MM.1S (cell line): ENCODE measurements at regions not wholly inside any gene's neighbourhood (a gene's known extent, or its start where the extent isn't known, plus 50 kb on each side); places are given as distances from the start of the nearest gene placed in this dataset.

ENCODE experiments used
- DNase-seq: peaks from one replicate; pipeline ENCODE4 v3.0.0-alpha.2; 2015
- H2AFZ ChIP-seq: fragments of 300-600 bp; sonication (generic); 2 replicates; pipeline ENCODE4 v1.6.0; 2016; ENCODE audit warnings: antibody characterized with exemption, low read length
- H3F3A ChIP-seq: fragments of 300-600 bp; sonication (generic); 2 replicates; pipeline ENCODE4 v1.6.1; 2016; ENCODE audit warnings: mild to moderate bottlenecking, antibody characterized with exemption, low read length, moderate library complexity, mixed read lengths; ENCODE audit not compliant: insufficient read depth
- H3K27ac ChIP-seq: fragments of 300-600 bp; sonication (generic); 2 replicates; pipeline ENCODE4 v1.5.1; 2016; ENCODE audit warnings: mild to moderate bottlenecking, low read length
- H3K27me3 ChIP-seq: fragments of 300-600 bp; sonication (generic); replicated peaks from 2 replicates; pipeline ENCODE4 v1.6.0; 2016; ENCODE audit warnings: low read length; ENCODE audit not compliant: insufficient read depth
- H3K36me3 ChIP-seq: fragments of 300-600 bp; sonication (generic); replicated peaks from 2 replicates; pipeline ENCODE4 v1.6.1; 2016; ENCODE audit warnings: mild to moderate bottlenecking, low read length, mixed read lengths; ENCODE audit not compliant: insufficient read depth
- H3K4me1 ChIP-seq: fragments of 300-600 bp; sonication (generic); 2 replicates; pipeline ENCODE4 v1.6.1; 2016; ENCODE audit warnings: low read length, mixed read lengths
- H3K4me2 ChIP-seq: fragments of 300-600 bp; sonication (generic); 2 replicates; pipeline ENCODE4 v1.6.0; 2016; ENCODE audit warnings: low read depth, low read length
- H3K4me3 ChIP-seq: fragments of 300-600 bp; sonication (generic); 2 replicates; pipeline ENCODE4 v1.5.1; 2016; ENCODE audit warnings: low read length, mixed read lengths
- H3K79me2 ChIP-seq: fragments of 300-600 bp; sonication (generic); 2 replicates; pipeline ENCODE4 v1.6.1; 2016; ENCODE audit warnings: mixed run types, low read length, mixed read lengths
- H3K9ac ChIP-seq: fragments of 300-600 bp; sonication (generic); 2 replicates; pipeline ENCODE4 v1.6.1; 2016; ENCODE audit warnings: low read length, mixed read lengths
- H3K9me2 ChIP-seq: fragments of 300-600 bp; sonication (generic); replicated peaks from 2 replicates; pipeline ENCODE4 v1.6.1; 2016; ENCODE audit warnings: mild to moderate bottlenecking, low read length, mixed read lengths; ENCODE audit not compliant: insufficient read depth
- H3K9me3 ChIP-seq: fragments of 300-600 bp; sonication (generic); replicated peaks from 2 replicates; pipeline ENCODE4 v1.6.1; 2016; ENCODE audit warnings: mild to moderate bottlenecking, low read length, mixed read lengths; ENCODE audit not compliant: insufficient read depth
- H4K20me1 ChIP-seq: fragments of 300-600 bp; sonication (generic); 2 replicates; pipeline ENCODE4 v1.6.1; 2016; ENCODE audit warnings: mild to moderate bottlenecking, low read length, moderate library complexity, mixed read lengths; ENCODE audit not compliant: insufficient read depth
- EZH2 ChIP-seq: fragments of 300-600 bp; sonication (generic); optimal IDR thresholded peaks from 2 replicates; pipeline ENCODE3; 2017; ENCODE audit warnings: low read depth, mild to moderate bottlenecking, antibody characterized with exemption, low read length, mixed read lengths
- EZH2phosphoT487 ChIP-seq: fragments of 300-600 bp; sonication (generic); IDR thresholded peaks from 2 replicates; pipeline ENCODE4 v1.6.1; 2018; ENCODE audit warnings: antibody characterized with exemption, low read length
- TF ChIP-seq, protein P1 (sequence below): fragments of 300-600 bp; sonication (generic); IDR thresholded peaks from 2 replicates; pipeline ENCODE4 v1.5.1; 2016; ENCODE audit warnings: antibody characterized with exemption, low read length, mixed read lengths

GRCh38 chr14:104502060-104502459 lies 77.5 kb upstream of the C14orf180 start:
- no peak for DNase-seq
- no peak overlapping the region for H3K4me3 ChIP-seq
- H3K27me3 ChIP-seq, result peaks cover 28% of the 10 kb centered on the region
- no peak overlapping the region for H3K27ac ChIP-seq
- no peaks in the 10 kb centered on the region for H4K20me1 ChIP-seq
- no peaks in the 10 kb centered on the region for H3K4me1 ChIP-seq
- no peaks in the 10 kb centered on the region for H3K36me3 ChIP-seq
- H2AFZ ChIP-seq, result no peak overlapping the region
- no peak overlapping the region for H3K4me2 ChIP-seq
- H3K9me3 ChIP-seq, result no peaks in the 10 kb centered on the region
- H3F3A ChIP-seq, result no peaks in the 10 kb centered on the region
- H3K9ac ChIP-seq, result no peak overlapping the region
- TF ChIP-seq EZH2 (no peak), EZH2phosphoT487 (no peak)
- TF ChIP-seq, protein P1, sequence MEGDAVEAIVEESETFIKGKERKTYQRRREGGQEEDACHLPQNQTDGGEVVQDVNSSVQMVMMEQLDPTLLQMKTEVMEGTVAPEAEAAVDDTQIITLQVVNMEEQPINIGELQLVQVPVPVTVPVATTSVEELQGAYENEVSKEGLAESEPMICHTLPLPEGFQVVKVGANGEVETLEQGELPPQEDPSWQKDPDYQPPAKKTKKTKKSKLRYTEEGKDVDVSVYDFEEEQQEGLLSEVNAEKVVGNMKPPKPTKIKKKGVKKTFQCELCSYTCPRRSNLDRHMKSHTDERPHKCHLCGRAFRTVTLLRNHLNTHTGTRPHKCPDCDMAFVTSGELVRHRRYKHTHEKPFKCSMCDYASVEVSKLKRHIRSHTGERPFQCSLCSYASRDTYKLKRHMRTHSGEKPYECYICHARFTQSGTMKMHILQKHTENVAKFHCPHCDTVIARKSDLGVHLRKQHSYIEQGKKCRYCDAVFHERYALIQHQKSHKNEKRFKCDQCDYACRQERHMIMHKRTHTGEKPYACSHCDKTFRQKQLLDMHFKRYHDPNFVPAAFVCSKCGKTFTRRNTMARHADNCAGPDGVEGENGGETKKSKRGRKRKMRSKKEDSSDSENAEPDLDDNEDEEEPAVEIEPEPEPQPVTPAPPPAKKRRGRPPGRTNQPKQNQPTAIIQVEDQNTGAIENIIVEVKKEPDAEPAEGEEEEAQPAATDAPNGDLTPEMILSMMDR, result no peak
- no peaks in the 10 kb centered on the region for H3K9me2 ChIP-seq
- no peaks in the 10 kb centered on the region for H3K79me2 ChIP-seq

DNA sequence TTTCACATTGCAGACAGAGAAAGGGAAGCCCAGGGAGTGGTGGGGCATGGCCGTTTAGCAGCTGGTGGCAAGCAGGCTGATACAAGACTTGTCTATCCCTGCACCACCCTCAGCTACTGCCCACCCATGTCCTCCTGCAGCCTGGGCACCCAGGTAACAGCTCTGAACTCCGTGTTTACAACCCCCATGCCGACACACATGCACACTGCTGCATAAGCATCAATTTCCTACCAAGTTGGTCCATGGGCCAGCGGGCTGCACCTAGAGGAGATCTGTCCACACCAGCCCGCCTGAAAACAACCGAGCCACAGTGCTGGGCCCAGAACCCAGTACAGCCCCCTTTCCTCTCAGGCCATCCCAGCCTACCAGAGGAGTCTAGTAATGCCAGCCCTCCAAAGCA lies 75.9 kb upstream of the C14orf180 start:
- Histone ChIP-seq H3K9ac (no peak overlapping the region), H2AFZ (no peak overlapping the region), H4K20me1 (no peaks in the 10 kb centered on the region), H3K4me2 (no peak overlapping the region), H3K27ac (no peak overlapping the region), H3K27me3 (peaks cover 22% of the 10 kb centered on the region), H3K36me3 (no peaks in the 10 kb centered on the region), H3K9me2 (no peaks in the 10 kb centered on the region), H3K9me3 (no peaks in the 10 kb centered on the region), H3K4me1 (no peaks in the 10 kb centered on the region), H3F3A (no peaks in the 10 kb centered on the region), H3K4me3 (no peak overlapping the region), H3K79me2 (no peaks in the 10 kb centered on the region)
- no peak for DNase-seq
- TF ChIP-seq, protein P1, result no peak

GRCh38 chr14:104504172-104504735 lies 75.3 kb upstream of the C14orf180 start:
- H3K4me3 ChIP-seq, result no peak overlapping the region
- H3K36me3 ChIP-seq, result no peaks in the 10 kb centered on the region
- no peaks in the 10 kb centered on the region for H3K9me3 ChIP-seq
- no peak overlapping the region for H3K9ac ChIP-seq
- H2AFZ ChIP-seq, result no peak overlapping the region
- H3K79me2 ChIP-seq, result no peaks in the 10 kb centered on the region
- no peaks in the 10 kb centered on the region for H4K20me1 ChIP-seq
- TF ChIP-seq EZH2 (no peak), EZH2phosphoT487 (no peak)
- TF ChIP-seq, protein P1, result no peak
- H3K27me3 ChIP-seq, result peaks cover 22% of the 10 kb centered on the region
- no peak for DNase-seq
- H3K9me2 ChIP-seq, result no peaks in the 10 kb centered on the region
- no peak overlapping the region for H3K27ac ChIP-seq
- H3K4me1 ChIP-seq, result no peaks in the 10 kb centered on the region
- no peaks in the 10 kb centered on the region for H3F3A ChIP-seq
- H3K4me2 ChIP-seq, result no peak overlapping the region
